Panc1 (cell line): ENCODE measurements at regions not wholly inside any gene's neighbourhood (a gene's known extent, or its start where the extent isn't known, plus 50 kb on each side); places are given as distances from the start of the nearest gene placed in this dataset.

Experiments
- POLR2AphosphoS5 ChIP-seq: IDR thresholded peaks from 2 replicates; pipeline ENCODE4 v1.6.1; 2012; ENCODE audit warnings: mild to moderate bottlenecking, low read depth, low read length, moderate library complexity
- TF ChIP-seq, protein P1 (sequence below): fragments of 450-650 bp; IDR thresholded peaks from 2 replicates; pipeline ENCODE4 v1.5.1; 2017; ENCODE audit warnings: mild to moderate bottlenecking

DNA sequence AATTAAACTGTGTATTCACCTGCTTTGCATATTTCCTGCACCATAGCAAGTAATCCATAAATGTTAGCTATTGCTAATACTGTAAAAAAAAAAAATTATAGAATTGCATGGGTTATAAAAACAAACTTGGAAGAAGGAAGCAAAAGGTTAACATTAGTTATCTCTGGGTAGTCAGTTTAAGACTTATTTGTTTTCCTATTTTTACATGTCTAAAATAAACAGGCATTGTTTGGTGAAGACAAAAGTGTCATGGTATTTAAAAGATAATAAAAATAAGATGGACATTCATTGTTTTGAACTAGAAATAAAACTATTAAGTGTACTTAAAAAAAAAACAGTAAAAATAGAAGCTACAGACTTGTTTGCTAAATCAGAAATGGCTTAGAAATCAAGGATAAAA lies 313.8 kb downstream of the SOX9 start:
- TF ChIP-seq POLR2AphosphoS5, result no peak
- TF ChIP-seq, protein P1, sequence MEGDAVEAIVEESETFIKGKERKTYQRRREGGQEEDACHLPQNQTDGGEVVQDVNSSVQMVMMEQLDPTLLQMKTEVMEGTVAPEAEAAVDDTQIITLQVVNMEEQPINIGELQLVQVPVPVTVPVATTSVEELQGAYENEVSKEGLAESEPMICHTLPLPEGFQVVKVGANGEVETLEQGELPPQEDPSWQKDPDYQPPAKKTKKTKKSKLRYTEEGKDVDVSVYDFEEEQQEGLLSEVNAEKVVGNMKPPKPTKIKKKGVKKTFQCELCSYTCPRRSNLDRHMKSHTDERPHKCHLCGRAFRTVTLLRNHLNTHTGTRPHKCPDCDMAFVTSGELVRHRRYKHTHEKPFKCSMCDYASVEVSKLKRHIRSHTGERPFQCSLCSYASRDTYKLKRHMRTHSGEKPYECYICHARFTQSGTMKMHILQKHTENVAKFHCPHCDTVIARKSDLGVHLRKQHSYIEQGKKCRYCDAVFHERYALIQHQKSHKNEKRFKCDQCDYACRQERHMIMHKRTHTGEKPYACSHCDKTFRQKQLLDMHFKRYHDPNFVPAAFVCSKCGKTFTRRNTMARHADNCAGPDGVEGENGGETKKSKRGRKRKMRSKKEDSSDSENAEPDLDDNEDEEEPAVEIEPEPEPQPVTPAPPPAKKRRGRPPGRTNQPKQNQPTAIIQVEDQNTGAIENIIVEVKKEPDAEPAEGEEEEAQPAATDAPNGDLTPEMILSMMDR, result no peak
